Endothelial cell of umbilical vein (primary cell): ENCODE measurements at regions not wholly inside any gene's neighbourhood (a gene's known extent, or its start where the extent isn't known, plus 50 kb on each side); places are given as distances from the start of the nearest gene placed in this dataset.

Source experiments
- BruUV-seq: library from RNA; stranded (reverse); fragments of 400-500 nt; replicated peaks from 2 replicates; lab custom pipeline; 2021; lab: Mats Ljungman, UMichigan
- CTCF ChIA-PET: fragments of 300-600, 350-600 bp; sonication (Branson Sonifier 250); formaldehyde crosslinking; loops from one replicate; lab custom pipeline; 2021; ENCODE audit warnings: antibody characterized with exemption, inconsistent platforms; lab: Charles Lee
- POLR2A ChIA-PET: fragments of 300-600, 350-600 bp; sonication (Branson Sonifier 250); formaldehyde crosslinking; loops from one replicate; lab custom pipeline; 2021; ENCODE audit warnings: antibody characterized with exemption, inconsistent platforms; lab: Charles Lee
- DNase-seq: peaks from one replicate; pipeline ENCODE4 v3.0.0-alpha.2; 2011; ENCODE audit warnings: low read depth, low spot score
- FAIRE-seq: peaks from 2 replicates; lab custom pipeline; 2011; peaks lifted over from hg19 to GRCh38; lab: Jason Lieb, UNC
- H2AFZ ChIP-seq: 2 replicates; pipeline ENCODE4 v1.6.0; 2012; ENCODE audit warnings: low read depth, low read length, control low read depth, inconsistent platforms
- H3K27ac ChIP-seq: 2 replicates; pipeline ENCODE4 v1.5.1; 2011; ENCODE audit warnings: low read depth, mild to moderate bottlenecking, control low read depth, low read length, moderate library complexity; ENCODE audit not compliant: insufficient read depth
- H3K27me3 ChIP-seq, 2 experiments: 2 replicates each; pipeline versions ENCODE4 v1.6.0 to v1.6.1; 2011; ENCODE audit warnings: low read length in 2 of 2, mixed read lengths in 1 of 2; ENCODE audit not compliant: control insufficient read depth in 2 of 2, insufficient read depth in 2 of 2
- H3K36me3 ChIP-seq, 2 experiments: 2 replicates in 1 of 2; 3 replicates in 1 of 2; pipeline ENCODE4 v1.5.1; 2011; ENCODE audit warnings: low read length in 2 of 2, mild to moderate bottlenecking in 1 of 2, moderate library complexity in 1 of 2; ENCODE audit not compliant: control insufficient read depth in 2 of 2, insufficient read depth in 2 of 2; ENCODE audit errors: extremely low read depth in 1 of 2
- H3K4me1 ChIP-seq: 3 replicates; pipeline ENCODE4 v1.5.1; 2011; ENCODE audit warnings: mild to moderate bottlenecking, low read length; ENCODE audit not compliant: control insufficient read depth, insufficient read depth; ENCODE audit errors: extremely low read depth
- H3K4me2 ChIP-seq: 2 replicates; pipeline ENCODE4 v1.6.1; 2011; ENCODE audit warnings: low read length, control low read depth, mixed read lengths; ENCODE audit not compliant: insufficient read depth
- H3K4me3 ChIP-seq, 3 experiments: fragments of 200-600 bp in 1 of 3; sonication (generic), shearing (Covaris generic) in 1 of 3; replicated peaks in 1 of 3; 2 replicates each; pipeline ENCODE4 v1.5.1; 2011 to 2016; ENCODE audit warnings: control low read depth in 3 of 3, low read length in 3 of 3, mild to moderate bottlenecking in 2 of 3, inconsistent platforms in 1 of 3, low read depth in 1 of 3, moderate library complexity in 1 of 3; ENCODE audit not compliant: insufficient read depth in 1 of 3
- H3K79me2 ChIP-seq: 2 replicates; pipeline ENCODE4 v1.6.0; 2012; ENCODE audit warnings: low read length, inconsistent platforms; ENCODE audit not compliant: control insufficient read depth, insufficient read depth
- H3K9ac ChIP-seq: replicated peaks from 2 replicates; pipeline ENCODE3; 2011; ENCODE audit warnings: low read length, control low read depth; ENCODE audit not compliant: insufficient read depth; ENCODE audit errors: extremely low read depth
- H3K9me1 ChIP-seq: replicated peaks from 3 replicates; pipeline ENCODE4 v1.6.0; 2011; ENCODE audit warnings: mild to moderate bottlenecking, low read length; ENCODE audit not compliant: control insufficient read depth, insufficient read depth; ENCODE audit errors: extremely low read depth
- H3K9me3 ChIP-seq: replicated peaks from 2 replicates; pipeline ENCODE4 v1.5.1; 2012; ENCODE audit warnings: low read length, inconsistent platforms; ENCODE audit not compliant: control insufficient read depth, insufficient read depth
- H4K20me1 ChIP-seq: replicated peaks from 2 replicates; pipeline ENCODE3; 2011; ENCODE audit warnings: mild to moderate bottlenecking, low read length; ENCODE audit not compliant: control insufficient read depth, insufficient read depth; ENCODE audit errors: extremely low read depth
- EZH2 ChIP-seq: IDR thresholded peaks from 2 replicates; pipeline ENCODE4 v1.6.1; 2012; ENCODE audit warnings: borderline replicate concordance, low read depth, mild to moderate bottlenecking, moderate library complexity, low read length, inconsistent platforms; ENCODE audit not compliant: severe bottlenecking
- FOS ChIP-seq: IDR thresholded peaks from 2 replicates; pipeline ENCODE4 v1.6.1; 2011; ENCODE audit warnings: mild to moderate bottlenecking, low read length, moderate library complexity, borderline replicate concordance; ENCODE audit not compliant: insufficient read depth
- GATA2 ChIP-seq: IDR thresholded peaks from 2 replicates; pipeline ENCODE4 v1.7.0; 2011; ENCODE audit warnings: low read depth, mild to moderate bottlenecking, moderate library complexity, mixed read lengths, low read length; ENCODE audit not compliant: insufficient read length, insufficient read depth
- JUN ChIP-seq: IDR thresholded peaks from 2 replicates; pipeline ENCODE4 v1.6.1; 2011; ENCODE audit warnings: borderline replicate concordance, low read depth; ENCODE audit not compliant: insufficient read length, insufficient read depth
- MYC ChIP-seq: IDR thresholded peaks from one replicate; pipeline ENCODE4 v1.6.1; 2011; ENCODE audit warnings: mild to moderate bottlenecking, low read depth, low read length
- POLR2A ChIP-seq: IDR thresholded peaks from 2 replicates; pipeline ENCODE4 v1.6.1; 2012; ENCODE audit warnings: low read depth, mild to moderate bottlenecking, control low read depth, low read length
- POLR2AphosphoS5 ChIP-seq: IDR thresholded peaks from 2 replicates; pipeline ENCODE4 v1.6.1; 2012; ENCODE audit warnings: low read depth, mild to moderate bottlenecking, control low read depth, low read length, moderate library complexity; ENCODE audit not compliant: insufficient read depth
- dilution Hi-C: fragments of 300-500 bp; cut with MboI; formaldehyde crosslinking; loops from one replicate; pipeline ENCODE4 v1.15.0; 2019; ENCODE audit warnings: low sequenced_read_pairs; ENCODE audit not compliant: extremely low pct_ligation_motif_present
- intact Hi-C: fragments of 100-400 bp; cut with micrococcal nuclease; formaldehyde crosslinking; loops from one replicate; pipeline ENCODE4 v1.10.0; 2022
- TF ChIP-seq, protein P1 (sequence below), 2 donors: IDR thresholded peaks; 1 replicate in 1 of 2; 2 replicates in 1 of 2; pipeline ENCODE4 v1.5.1; 2011; ENCODE audit warnings: low read length in 2 of 2, mild to moderate bottlenecking in 2 of 2, moderate library complexity in 2 of 2, control low read depth in 1 of 2, inconsistent platforms in 1 of 2, low read depth in 1 of 2; ENCODE audit not compliant: insufficient read depth in 1 of 2; ENCODE audit errors: extremely low read depth in 1 of 2
- TF ChIP-seq, protein P2 (sequence below): IDR thresholded peaks from 2 replicates; pipeline ENCODE4 v1.6.1; 2011; ENCODE audit not compliant: insufficient read depth, insufficient read length

- peaks cover 0 to 18% of the 10 kb centered on the region in 2 experiments for H3K27me3 ChIP-seq
- H3K79me2 ChIP-seq = no peaks in the 10 kb centered on the region
- intact Hi-C loops = no loop called here
- POLR2A ChIA-PET = no interaction called here
- H2AFZ ChIP-seq = no peak overlapping the region
- no peak for DNase-seq
- no peak overlapping the region for H3K4me2 ChIP-seq
- dilution Hi-C loops = no loop called here
- H4K20me1 ChIP-seq = no peaks in the 10 kb centered on the region
- no peaks in the 10 kb centered on the region for H3K9me1 ChIP-seq
- CTCF ChIA-PET = interaction anchor here (0.8 to 1.4 kb wide), 2 partner anchors 9 to 142 kb away, joined by 3 to 4 read pairs; no protein-coding TSS in a partner anchor
- H3K36me3 ChIP-seq = no peaks in the 10 kb centered on the region
- H3K4me1 ChIP-seq = no peaks in the 10 kb centered on the region
- TF ChIP-seq POLR2A = no peak
- TF ChIP-seq, protein P1, sequence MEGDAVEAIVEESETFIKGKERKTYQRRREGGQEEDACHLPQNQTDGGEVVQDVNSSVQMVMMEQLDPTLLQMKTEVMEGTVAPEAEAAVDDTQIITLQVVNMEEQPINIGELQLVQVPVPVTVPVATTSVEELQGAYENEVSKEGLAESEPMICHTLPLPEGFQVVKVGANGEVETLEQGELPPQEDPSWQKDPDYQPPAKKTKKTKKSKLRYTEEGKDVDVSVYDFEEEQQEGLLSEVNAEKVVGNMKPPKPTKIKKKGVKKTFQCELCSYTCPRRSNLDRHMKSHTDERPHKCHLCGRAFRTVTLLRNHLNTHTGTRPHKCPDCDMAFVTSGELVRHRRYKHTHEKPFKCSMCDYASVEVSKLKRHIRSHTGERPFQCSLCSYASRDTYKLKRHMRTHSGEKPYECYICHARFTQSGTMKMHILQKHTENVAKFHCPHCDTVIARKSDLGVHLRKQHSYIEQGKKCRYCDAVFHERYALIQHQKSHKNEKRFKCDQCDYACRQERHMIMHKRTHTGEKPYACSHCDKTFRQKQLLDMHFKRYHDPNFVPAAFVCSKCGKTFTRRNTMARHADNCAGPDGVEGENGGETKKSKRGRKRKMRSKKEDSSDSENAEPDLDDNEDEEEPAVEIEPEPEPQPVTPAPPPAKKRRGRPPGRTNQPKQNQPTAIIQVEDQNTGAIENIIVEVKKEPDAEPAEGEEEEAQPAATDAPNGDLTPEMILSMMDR (IDR thresholded peaks at IDR 0.05; ENCODE audit: extremely low read depth in 1 of 2, insufficient read depth in 1 of 2, low read depth in 1 of 2, low read length in 2 of 2) = no peak
- H3K4me3 ChIP-seq = no peak overlapping the region
- no TSS peak for BruUV-seq
- no peak overlapping the region for H3K9ac ChIP-seq
- FAIRE-seq = no peak
- H3K9me3 ChIP-seq = no peaks in the 10 kb centered on the region
- H3K27ac ChIP-seq = no peak overlapping the region
Observed at GRCh38 chr15:29890336-29891095, 68.2 kb upstream of the TJP1 start.

DNA sequence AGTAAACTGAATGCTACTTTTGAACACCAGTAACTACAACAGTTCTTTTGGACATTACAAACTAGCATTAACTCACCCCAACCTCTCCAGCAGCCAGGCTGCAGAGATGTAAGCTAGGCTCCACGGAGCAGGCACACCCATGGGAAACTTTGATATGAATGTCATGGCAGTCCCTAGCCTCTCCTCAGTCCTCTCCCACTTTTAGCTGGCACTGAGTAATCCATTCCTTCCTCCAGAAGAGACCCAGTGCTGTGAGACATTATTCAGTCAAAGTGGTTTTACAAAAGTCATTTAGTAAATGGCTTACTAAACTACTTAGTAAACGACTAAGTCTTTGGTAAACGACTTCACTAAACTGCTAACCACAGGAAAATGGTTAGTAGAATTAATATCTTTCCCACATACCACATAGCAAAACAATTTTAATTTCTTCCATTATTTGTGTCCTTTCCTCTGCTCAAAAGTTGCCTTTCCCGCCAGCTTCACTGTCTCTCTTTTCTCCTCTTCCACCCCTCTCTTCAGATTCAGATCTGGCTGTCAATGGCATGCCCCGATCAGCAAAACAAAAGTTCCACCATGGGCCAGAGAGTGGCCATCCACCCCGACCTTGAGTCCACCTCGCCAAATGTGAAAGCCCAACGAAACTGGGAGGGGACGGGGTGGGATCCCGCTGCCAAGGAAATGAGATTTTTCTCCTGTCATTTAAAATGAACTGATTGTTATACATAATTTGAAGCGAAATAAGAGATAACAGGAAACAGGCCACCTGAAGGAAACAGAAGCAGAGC, 67.5 kb upstream of the TJP1 start:
- Histone ChIP-seq H3K27ac (no peak overlapping the region), H3K36me3 (no peaks in the 10 kb centered on the region), H3K9ac (no peak overlapping the region), H3K9me1 (no peaks in the 10 kb centered on the region), H3K27me3 (peaks cover 2 to 18% of the 10 kb centered on the region in 2 experiments), H3K4me1 (no peaks in the 10 kb centered on the region), H3K4me3 (no peak overlapping the region), H3K4me2 (no peak overlapping the region), H4K20me1 (no peaks in the 10 kb centered on the region), H2AFZ (no peak overlapping the region), H3K9me3 (no peaks in the 10 kb centered on the region), H3K79me2 (no peaks in the 10 kb centered on the region)
- dilution Hi-C loops (no loop called here), intact Hi-C loops (loop anchor here (10.0 kb wide), 1 partner anchor 645 kb away; no protein-coding TSS in a partner anchor)
- CTCF ChIA-PET = interaction anchor here (1.1 to 1.6 kb wide), 3 partner anchors 10 to 142 kb away, joined by 3 to 5 read pairs (median 5); no protein-coding TSS in a partner anchor
- no peak for TF ChIP-seq POLR2AphosphoS5
- no peak for TF ChIP-seq JUN
- no peak for TF ChIP-seq EZH2
- TF ChIP-seq POLR2A = no peak
- TF ChIP-seq, protein P2, sequence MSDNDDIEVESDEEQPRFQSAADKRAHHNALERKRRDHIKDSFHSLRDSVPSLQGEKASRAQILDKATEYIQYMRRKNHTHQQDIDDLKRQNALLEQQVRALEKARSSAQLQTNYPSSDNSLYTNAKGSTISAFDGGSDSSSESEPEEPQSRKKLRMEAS = no peak
- TF ChIP-seq GATA2 = no peak
- TF ChIP-seq FOS = no peak
- TF ChIP-seq MYC = no peak
- TF ChIP-seq, protein P1 (IDR thresholded peaks at IDR 0.05; ENCODE audit: extremely low read depth in 1 of 2, insufficient read depth in 1 of 2, low read depth in 1 of 2, low read length in 2 of 2) = no peak
- FAIRE-seq (no peak), DNase-seq (no peak)
- POLR2A ChIA-PET = no interaction called here
- BruUV-seq = no TSS peak
